ENCODE measurements at regions not wholly inside any gene's neighbourhood (a gene's known extent, or its start where the extent isn't known, plus 50 kb on each side); places are given as distances from the start of the nearest gene placed in this dataset.

DNA sequence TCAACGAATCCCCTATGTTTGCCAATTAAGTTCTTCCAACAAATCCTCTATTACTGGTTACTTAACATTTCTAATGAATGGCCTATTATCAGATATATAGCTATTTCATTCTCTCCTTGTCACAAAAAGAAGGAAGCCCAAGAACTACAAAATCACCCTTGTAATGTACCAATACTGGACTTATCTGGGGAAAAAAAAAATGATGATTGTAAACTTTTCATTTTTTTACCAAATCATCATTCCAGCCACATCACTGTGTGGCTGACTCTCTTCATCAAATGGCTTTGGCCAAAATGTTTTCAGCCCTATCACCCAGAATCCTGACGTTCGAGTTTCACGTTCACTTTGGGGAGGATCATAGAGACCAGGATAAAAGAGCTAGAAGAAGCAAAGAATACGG is 216.7 kb downstream of the ACTL7B start:
- Histone ChIP-seq H3K4me3 (ENCODE audit: low read depth, low read length, poor library complexity, severe bottlenecking) (no peak overlapping the region), H3K36me3 (ENCODE audit: insufficient read depth, low read length) (no peaks in the 10 kb centered on the region), H3F3A (ENCODE audit: insufficient read depth, low read length) (no peaks in the 10 kb centered on the region), H2AFZ (ENCODE audit: low read length) (no peak overlapping the region), H3K4me2 (ENCODE audit: low read length) (no peak overlapping the region), H3K79me2 (ENCODE audit: insufficient read depth, low read length) (no peaks in the 10 kb centered on the region), H3K9me2 (ENCODE audit: low read depth, low read length) (no peaks in the 10 kb centered on the region), H3K27me3 (ENCODE audit: insufficient read depth, low read length) (no peaks in the 10 kb centered on the region), H3K9ac (ENCODE audit: low read length) (no peak overlapping the region), H3K4me1 (ENCODE audit: insufficient read depth, low read length, severe bottlenecking) (no peaks in the 10 kb centered on the region), H4K20me1 (ENCODE audit: insufficient read depth, low read length) (no peaks in the 10 kb centered on the region), H3K9me3 (ENCODE audit: low read length) (no peaks in the 10 kb centered on the region), H3K27ac (ENCODE audit: low read depth, low read length, poor library complexity, severe bottlenecking) (no peak overlapping the region)
- TF ChIP-seq EZH2 (IDR thresholded peaks at IDR 0.05; ENCODE audit: borderline replicate concordance, low read length) (no peak), CTCF (IDR thresholded peaks at IDR 0.05; ENCODE audit: low read length) (no peak)

- Histone ChIP-seq H3K27me3 (ENCODE audit: insufficient read depth, low read length) (no peaks in the 10 kb centered on the region), H3K9me3 (ENCODE audit: low read length) (no peaks in the 10 kb centered on the region), H3K9ac (ENCODE audit: low read length) (no peak overlapping the region), H3K36me3 (ENCODE audit: insufficient read depth, low read length) (no peaks in the 10 kb centered on the region), H3F3A (ENCODE audit: insufficient read depth, low read length) (no peaks in the 10 kb centered on the region), H3K79me2 (ENCODE audit: insufficient read depth, low read length) (no peaks in the 10 kb centered on the region), H3K4me2 (ENCODE audit: low read length) (no peak overlapping the region), H3K9me2 (ENCODE audit: low read depth, low read length) (no peaks in the 10 kb centered on the region), H3K4me1 (ENCODE audit: insufficient read depth, low read length, severe bottlenecking) (no peaks in the 10 kb centered on the region), H3K27ac (ENCODE audit: low read depth, low read length, poor library complexity, severe bottlenecking) (no peak overlapping the region), H2AFZ (ENCODE audit: low read length) (no peak overlapping the region), H4K20me1 (ENCODE audit: insufficient read depth, low read length) (no peaks in the 10 kb centered on the region), H3K4me3 (ENCODE audit: low read depth, low read length, poor library complexity, severe bottlenecking) (no peak overlapping the region)
- TF ChIP-seq CTCF (IDR thresholded peaks at IDR 0.05; ENCODE audit: low read length) (no peak), EZH2 (IDR thresholded peaks at IDR 0.05; ENCODE audit: borderline replicate concordance, low read length) (no peak)
These were observed 218.4 kb downstream of the ACTL7B start for GRCh38 chr9:108637340-108637739.

DNA sequence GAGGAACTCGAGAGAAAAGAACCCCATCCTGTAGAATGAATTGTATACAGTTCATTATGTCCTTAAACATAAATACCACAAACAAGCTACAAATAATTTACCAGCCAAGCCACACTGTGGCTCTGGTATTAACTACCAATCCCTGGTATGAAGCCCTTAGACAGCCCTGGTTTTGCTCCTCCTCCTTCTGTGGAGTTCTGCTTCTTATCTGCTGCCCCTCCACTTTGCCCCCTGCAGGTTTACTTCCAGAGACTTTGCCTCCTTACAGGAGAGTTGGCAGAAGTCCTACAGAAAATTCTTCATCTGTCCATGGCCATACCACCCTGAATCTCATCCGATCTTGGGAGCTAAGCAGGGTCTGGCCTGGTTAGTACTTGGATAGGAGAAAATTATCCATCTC is 219.8 kb downstream of the ACTL7B start:
- Histone ChIP-seq H3K4me3 (ENCODE audit: low read depth, low read length, poor library complexity, severe bottlenecking) (no peak overlapping the region), H3K27me3 (ENCODE audit: insufficient read depth, low read length) (no peaks in the 10 kb centered on the region), H2AFZ (ENCODE audit: low read length) (no peak overlapping the region), H3K4me1 (ENCODE audit: insufficient read depth, low read length, severe bottlenecking) (no peaks in the 10 kb centered on the region), H3K36me3 (ENCODE audit: insufficient read depth, low read length) (no peaks in the 10 kb centered on the region), H4K20me1 (ENCODE audit: insufficient read depth, low read length) (no peaks in the 10 kb centered on the region), H3K4me2 (ENCODE audit: low read length) (no peak overlapping the region), H3K9ac (ENCODE audit: low read length) (no peak overlapping the region), H3K27ac (ENCODE audit: low read depth, low read length, poor library complexity, severe bottlenecking) (no peak overlapping the region), H3K79me2 (ENCODE audit: insufficient read depth, low read length) (no peaks in the 10 kb centered on the region), H3F3A (ENCODE audit: insufficient read depth, low read length) (no peaks in the 10 kb centered on the region), H3K9me3 (ENCODE audit: low read length) (no peaks in the 10 kb centered on the region), H3K9me2 (ENCODE audit: low read depth, low read length) (no peaks in the 10 kb centered on the region)
- no peak for TF ChIP-seq CTCF (IDR thresholded peaks at IDR 0.05; ENCODE audit: low read length)
- no peak for TF ChIP-seq EZH2 (IDR thresholded peaks at IDR 0.05; ENCODE audit: borderline replicate concordance, low read length)

Measured in OCI-LY1 (cell line).